K562 (cell line): ENCODE measurements at regions not wholly inside any gene's neighbourhood (a gene's known extent, or its start where the extent isn't known, plus 50 kb on each side); places are given as distances from the start of the nearest gene placed in this dataset.

Experiments
- ATAC-seq: fragments of 200-7000 bp; cut with Tn5 transposase; 3 replicates; pipeline ENCODE4 v1.9.1; 2020; ENCODE audit warnings: moderate library complexity
- BruUV-seq: library from RNA; stranded (reverse); fragments of 400-500 nt; replicated peaks from 2 replicates; lab custom pipeline; 2021; lab: Mats Ljungman, UMichigan
- CTCF ChIA-PET: fragments of 300-600 bp; formaldehyde crosslinking; extraction: SDS; loops from one replicate; lab custom pipeline; 2021; ENCODE audit warnings: low intra/inter-chr PET ratio; lab: Yijun Ruan, JAX
- POLR2A ChIA-PET: fragments of 300-600, 350-650 bp; sonication (Branson Sonifier 250); formaldehyde crosslinking; extraction: SDS; loops from one replicate; lab custom pipeline; 2021; ENCODE audit warnings: antibody characterized with exemption, inconsistent platforms; lab: Yijun Ruan, JAX
- DNase-seq, 4 experiments: peaks; one replicate each; pipeline versions ENCODE4 v3.0.0 to v3.0.0-alpha.2; 2011 to 2018; ENCODE audit warnings: low spot score in 3 of 4, mixed read lengths in 3 of 4; ENCODE audit errors: extremely low read depth in 1 of 4
- FAIRE-seq: peaks from 2 replicates; lab custom pipeline; 2011; peaks lifted over from hg19 to GRCh38; lab: Jason Lieb, UNC
- H2AFZ ChIP-seq: 2 replicates; pipeline ENCODE4 v1.6.0; 2011; ENCODE audit warnings: low read depth, low read length, control low read depth, inconsistent platforms
- H3K27ac ChIP-seq: fragments of 200-600 bp; 3 replicates; pipeline ENCODE4 v1.8.0; 2011; ENCODE audit warnings: low read depth, mild to moderate bottlenecking, control low read depth, inconsistent platforms, low read length, moderate library complexity, mixed read lengths; ENCODE audit errors: extremely low read depth
- H3K27me3 ChIP-seq, 2 experiments: fragments of 300-600 bp in 1 of 2; 2 replicates in 1 of 2; 3 replicates in 1 of 2; pipeline versions ENCODE4 v1.6.0 to v1.8.0; 2011; ENCODE audit warnings: inconsistent platforms in 2 of 2, low read length in 2 of 2, mild to moderate bottlenecking in 1 of 2, mixed read lengths in 1 of 2, moderate library complexity in 1 of 2; ENCODE audit not compliant: control insufficient read depth in 2 of 2, insufficient read depth in 2 of 2
- H3K36me3 ChIP-seq: fragments of 300-600 bp; 3 replicates; pipeline ENCODE4 v1.8.0; 2011; ENCODE audit warnings: mild to moderate bottlenecking, low read length, inconsistent platforms; ENCODE audit not compliant: control insufficient read depth, insufficient read depth
- H3K4me1 ChIP-seq, 2 experiments: fragments of 200-600 bp in 1 of 2; replicated peaks in 1 of 2; 2 replicates in 1 of 2; 3 replicates in 1 of 2; pipeline versions ENCODE4 v1.5.1 to v1.8.0; 2011; ENCODE audit warnings: inconsistent platforms in 2 of 2, low read length in 2 of 2, mild to moderate bottlenecking in 1 of 2, mixed read lengths in 1 of 2, moderate library complexity in 1 of 2; ENCODE audit not compliant: control insufficient read depth in 2 of 2, insufficient read depth in 2 of 2
- H3K4me2 ChIP-seq: 2 replicates; pipeline ENCODE4 v1.6.1; 2011; ENCODE audit warnings: low read length, control low read depth, inconsistent platforms, mixed read lengths; ENCODE audit not compliant: insufficient read depth
- H3K4me3 ChIP-seq: fragments of 200-600 bp; sonication (generic), shearing (Covaris generic); 2 replicates; pipeline ENCODE4 v1.5.1; 2016; ENCODE audit warnings: control low read depth, inconsistent platforms
- H3K79me2 ChIP-seq: fragments of 200-600 bp; 3 replicates; pipeline ENCODE4 v1.8.0; 2011; ENCODE audit warnings: low read length, inconsistent platforms; ENCODE audit not compliant: control insufficient read depth, insufficient read depth
- H3K9ac ChIP-seq, 2 experiments: 2 replicates each; pipeline versions ENCODE4 v1.6.0 to v1.6.1; 2011; ENCODE audit warnings: low read depth in 2 of 2, low read length in 2 of 2, control low read depth in 1 of 2, inconsistent platforms in 1 of 2, mild to moderate bottlenecking in 1 of 2, mixed read lengths in 1 of 2; ENCODE audit not compliant: insufficient read depth in 1 of 2
- H3K9me1 ChIP-seq: one replicate; pipeline ENCODE4 v1.6.0; 2011; ENCODE audit warnings: inconsistent platforms, mild to moderate bottlenecking, low read length, moderate library complexity; ENCODE audit not compliant: control insufficient read depth, insufficient read depth
- H3K9me3 ChIP-seq: replicated peaks from 2 replicates; pipeline ENCODE4 v1.5.1; 2011; ENCODE audit warnings: low read depth, low read length, inconsistent platforms; ENCODE audit not compliant: control insufficient read depth, insufficient read depth
- H4K20me1 ChIP-seq: replicated peaks from 2 replicates; pipeline ENCODE4 v1.6.1; 2011; ENCODE audit warnings: low read length, inconsistent platforms, mixed read lengths; ENCODE audit not compliant: control insufficient read depth, insufficient read depth
- ATF6 ChIP-seq: sonication (generic); formaldehyde crosslinking; IDR thresholded peaks from 2 replicates; pipeline ENCODE4 v1.4.0; 2020; ENCODE audit warnings: mild to moderate bottlenecking, missing genetic modification reagents
- CEBPB ChIP-seq: fragments of 450-650 bp; IDR thresholded peaks from 2 replicates; pipeline ENCODE4 v1.6.1; 2016; ENCODE audit warnings: missing genetic modification characterization, missing compliant biosample characterization
- CEBPG ChIP-seq, 3 experiments: fragments of 200-800 bp in 1 of 3; sonication (Bioruptor generic) in 1 of 3; sonication (generic) in 1 of 3; formaldehyde crosslinking in 1 of 3; IDR thresholded peaks in 2 of 3; conservative IDR thresholded peaks in 1 of 3; 2 replicates each; pipeline versions ENCODE4 v1.6.1 to v1.8.0; 2016 to 2022; ENCODE audit warnings: missing compliant biosample characterization in 2 of 3, missing genetic modification characterization in 2 of 3, mild to moderate bottlenecking in 1 of 3, missing genetic modification reagents in 1 of 3
- DEAF1 ChIP-seq: fragments of 450-650 bp; formaldehyde crosslinking; IDR thresholded peaks from 2 replicates; pipeline ENCODE4 v1.4.0; 2020; ENCODE audit warnings: mild to moderate bottlenecking, moderate library complexity
- E2F1 ChIP-seq: sonication (generic); formaldehyde crosslinking; IDR thresholded peaks from 2 replicates; pipeline ENCODE4 v1.8.1; 2023; ENCODE audit warnings: mild to moderate bottlenecking, missing genetic modification reagents, moderate library complexity
- ELF2 ChIP-seq: fragments of 250-450 bp; sonication (Bioruptor Pico); IDR thresholded peaks from 2 replicates; pipeline ENCODE4 v1.5.0; 2021; ENCODE audit warnings: mild to moderate bottlenecking
- ESRRA ChIP-seq: fragments of 450-650 bp; IDR thresholded peaks from 2 replicates; pipeline ENCODE4 v1.6.1; 2014; ENCODE audit warnings: low read depth, mild to moderate bottlenecking, moderate library complexity, borderline replicate concordance
- FOXP1 ChIP-seq: sonication (generic); formaldehyde crosslinking; IDR thresholded peaks from 2 replicates; pipeline ENCODE4 v1.8.0; 2022; ENCODE audit warnings: mild to moderate bottlenecking, missing genetic modification reagents
- HMG20B ChIP-seq: fragments of 250-450 bp; sonication (Bioruptor Pico); IDR thresholded peaks from 2 replicates; pipeline ENCODE4 v1.5.0; 2021; ENCODE audit warnings: mild to moderate bottlenecking
- KDM2B ChIP-seq: fragments of 250-450 bp; sonication (Bioruptor Pico); IDR thresholded peaks from 2 replicates; pipeline ENCODE4 v1.8.0; 2021; ENCODE audit warnings: mild to moderate bottlenecking, moderate library complexity
- NBN ChIP-seq: fragments of 450-650 bp; IDR thresholded peaks from 2 replicates; pipeline ENCODE4 v1.6.1; 2016; ENCODE audit warnings: low read depth, mild to moderate bottlenecking
- NR2C1 ChIP-seq, 2 experiments: fragments of 450-650 bp; IDR thresholded peaks; 2 replicates each; pipeline ENCODE4 v1.6.1; 2017; ENCODE audit warnings: mild to moderate bottlenecking in 2 of 2, antibody characterized with exemption in 1 of 2, inconsistent platforms in 1 of 2, missing compliant biosample characterization in 1 of 2, missing genetic modification characterization in 1 of 2
- OTX1 ChIP-seq: fragments of 450-650 bp; formaldehyde crosslinking; IDR thresholded peaks from 2 replicates; pipeline ENCODE4 v1.4.0; 2022; ENCODE audit warnings: mild to moderate bottlenecking
- PATZ1 ChIP-seq: fragments of 250-450 bp; sonication (Bioruptor Pico); IDR thresholded peaks from 2 replicates; pipeline ENCODE4 v1.5.0; 2020; ENCODE audit warnings: mild to moderate bottlenecking, borderline replicate concordance
- RBM17 ChIP-seq: fragments of 200-400 bp; formaldehyde crosslinking; IDR thresholded peaks from 2 replicates; pipeline ENCODE4 v1.6.1; 2017; ENCODE audit warnings: low read depth, mild to moderate bottlenecking, low read length, borderline replicate concordance
- SMAD3 ChIP-seq: fragments of 450-650 bp; formaldehyde crosslinking; conservative IDR thresholded peaks from 2 replicates; pipeline ENCODE4 v1.4.0; 2020; ENCODE audit warnings: mild to moderate bottlenecking
- ZBED1 ChIP-seq: IDR thresholded peaks from 2 replicates; pipeline ENCODE4 v1.6.1; 2014
- ZNF134 ChIP-seq: fragments of 250-450 bp; sonication (Bioruptor Pico); conservative IDR thresholded peaks from 2 replicates; pipeline ENCODE4 v1.4.0; 2020
- WGBS: fragments of 100-300 bp; shearing (Covaris generic); methylation state at CpG from one replicate; pipeline ENCODE4 v1.1.6; 2016; ENCODE audit warnings: low coverage, mixed read lengths; ENCODE audit not compliant: insufficient coverage; ENCODE audit errors: missing lambda C conversion rate; 5-methylcytosine and 5-hydroxymethylcytosine counted together
- in situ Hi-C: fragments of 300-500 bp; cut with MboI; formaldehyde crosslinking; loops from 4 replicates; pipeline ENCODE4 v1.15.0; 2018; ENCODE audit warnings: inconsistent platforms, mixed read lengths
- intact Hi-C: fragments of 100-400 bp; cut with micrococcal nuclease; formaldehyde crosslinking; loops from 2 replicates; pipeline ENCODE4 v1.14.2; 2022

- ChIA-PET CTCF (no interaction called here), POLR2A (no interaction called here)
- FAIRE-seq: no peak
- ATAC-seq: no peak
- no peaks in the 10 kb centered on the region for H3K4me1 ChIP-seq
- H4K20me1 ChIP-seq: no peaks in the 10 kb centered on the region
- H3K27ac ChIP-seq: no peak overlapping the region
- H3K9me3 ChIP-seq: no peaks in the 10 kb centered on the region
- in situ Hi-C loops (no loop called here), intact Hi-C loops (no loop called here)
- no peaks in the 10 kb centered on the region for H3K36me3 ChIP-seq
- no peak for TF ChIP-seq CEBPG (CRISPR knock-in tag; IDR thresholded peaks at IDR 0.05)
- no peak for TF ChIP-seq CEBPG (tag; conservative IDR thresholded peaks at IDR 0.05 in 1 of 2, IDR thresholded peaks at IDR 0.05 in 1 of 2)
- no peak for TF ChIP-seq OTX1 (CRISPR knock-in tag)
- no peak for TF ChIP-seq HMG20B (CRISPR knock-in tag)
- no peak for TF ChIP-seq FOXP1 (CRISPR knock-in tag)
- no peak for TF ChIP-seq E2F1 (CRISPR knock-in tag)
- no peak for TF ChIP-seq CEBPB (tag)
- no peak for TF ChIP-seq NBN
- no peak for TF ChIP-seq PATZ1 (CRISPR knock-in tag)
- TF ChIP-seq RBM17: no peak
- TF ChIP-seq ATF6: no peak
- no peak for TF ChIP-seq SMAD3 (CRISPR knock-in tag)
- no peak for TF ChIP-seq ELF2
- TF ChIP-seq ESRRA: no peak
- no peak for TF ChIP-seq DEAF1
- no peak for TF ChIP-seq NR2C1 (IDR thresholded peaks at IDR 0.05)
- TF ChIP-seq NR2C1 (tag; IDR thresholded peaks at IDR 0.05): no peak
- TF ChIP-seq ZBED1: no peak
- no peak for TF ChIP-seq ZNF134 (CRISPR knock-in tag)
- no peak for TF ChIP-seq KDM2B
- H3K4me3 ChIP-seq: no peak overlapping the region
- BruUV-seq: no TSS peak
- no peaks in the 10 kb centered on the region for H3K79me2 ChIP-seq
- WGBS: 0% methylated on average over 3 of the region's 3 CpGs
- no peak overlapping the region for H2AFZ ChIP-seq
- H3K4me2 ChIP-seq: no peak overlapping the region
- no peak for DNase-seq
- H3K9ac ChIP-seq: no peak overlapping the region
- H3K9me1 ChIP-seq: no peaks in the 10 kb centered on the region
- peaks cover 0 to 8% of the 10 kb centered on the region in 2 experiments; a peak in 2 of 5 replicates for H3K27me3 ChIP-seq
Measured at GRCh38 chr18:61946449-61946848, 53.6 kb upstream of the RNF152 start.
